ENCODE measurements at regions not wholly inside any gene's neighbourhood (a gene's known extent, or its start where the extent isn't known, plus 50 kb on each side); places are given as distances from the start of the nearest gene placed in this dataset.
"Not testable (repeated sequence)": the region's sequence is repeated elsewhere in the genome, so short reads cannot be mapped to it uniquely, and the experiment has no call there.

GRCh38 chr17:27104605-27105221 lies 189.2 kb upstream of the WSB1 start:
- not testable (repeated sequence) for H3K36me3 ChIP-seq (ENCODE audit: control insufficient read depth, insufficient read depth, low read length); H3K4me3 ChIP-seq (replicated peaks; ENCODE audit: low read depth, low read length); H3K27me3 ChIP-seq (replicated peaks; ENCODE audit: control insufficient read depth, insufficient read depth, low read length); DNase-seq (ENCODE audit: extremely low read depth, insufficient read length)

- no peak for TF ChIP-seq CTCF (IDR thresholded peaks at IDR 0.05; ENCODE audit: insufficient read depth, low read length, poor library complexity, severe bottlenecking)
- no peaks in the 10 kb centered on the region for H3K27me3 ChIP-seq (replicated peaks; ENCODE audit: control insufficient read depth, insufficient read depth, low read length)
- no peak overlapping the region for H3K4me3 ChIP-seq (replicated peaks; ENCODE audit: low read depth, low read length)
- no peak for DNase-seq (ENCODE audit: extremely low read depth, insufficient read length)
- no peaks in the 10 kb centered on the region for H3K36me3 ChIP-seq (ENCODE audit: control insufficient read depth, insufficient read depth, low read length)
Observed at GRCh38 chr17:27105636-27106035, 188.3 kb upstream of the WSB1 start.

GRCh38 chr17:27106347-27106981 lies 187.4 kb upstream of the WSB1 start:
- no peak for TF ChIP-seq CTCF (IDR thresholded peaks at IDR 0.05; ENCODE audit: insufficient read depth, low read length, poor library complexity, severe bottlenecking)
- no peak overlapping the region for H3K4me3 ChIP-seq (replicated peaks; ENCODE audit: low read depth, low read length)
- H3K27me3 ChIP-seq (replicated peaks; ENCODE audit: control insufficient read depth, insufficient read depth, low read length) = no peaks in the 10 kb centered on the region

GRCh38 chr17:27106982-27107360 lies 186.9 kb upstream of the WSB1 start:
- no peak for TF ChIP-seq CTCF (IDR thresholded peaks at IDR 0.05; ENCODE audit: insufficient read depth, low read length, poor library complexity, severe bottlenecking)
- no peaks in the 10 kb centered on the region for H3K36me3 ChIP-seq (ENCODE audit: control insufficient read depth, insufficient read depth, low read length)
- H3K4me3 ChIP-seq (replicated peaks; ENCODE audit: low read depth, low read length) = no peak overlapping the region
- DNase-seq (ENCODE audit: extremely low read depth, insufficient read length) = no peak
- H3K27me3 ChIP-seq (replicated peaks; ENCODE audit: control insufficient read depth, insufficient read depth, low read length) = no peaks in the 10 kb centered on the region

More at GRCh38 chr17:27106347-27106981, 187.4 kb upstream of the WSB1 start:
- no peak for DNase-seq (ENCODE audit: extremely low read depth, insufficient read length)
- H3K36me3 ChIP-seq (ENCODE audit: control insufficient read depth, insufficient read depth, low read length) = no peaks in the 10 kb centered on the region

GRCh38 chr17:27107386-27108328 lies 186.3 kb upstream of the WSB1 start:
- H3K27me3 ChIP-seq (replicated peaks; ENCODE audit: control insufficient read depth, insufficient read depth, low read length); H3K36me3 ChIP-seq (ENCODE audit: control insufficient read depth, insufficient read depth, low read length); H3K4me3 ChIP-seq (replicated peaks; ENCODE audit: low read depth, low read length); DNase-seq (ENCODE audit: extremely low read depth, insufficient read length): not testable (repeated sequence)

GRCh38 chr17:27109346-27109745 lies 184.6 kb upstream of the WSB1 start:
- Histone ChIP-seq H3K4me3 (replicated peaks; ENCODE audit: low read depth, low read length) (no peak overlapping the region), H3K36me3 (ENCODE audit: control insufficient read depth, insufficient read depth, low read length) (no peaks in the 10 kb centered on the region), H3K27me3 (replicated peaks; ENCODE audit: control insufficient read depth, insufficient read depth, low read length) (no peaks in the 10 kb centered on the region)
- TF ChIP-seq CTCF (IDR thresholded peaks at IDR 0.05; ENCODE audit: insufficient read depth, low read length, poor library complexity, severe bottlenecking) = no peak
- no peak for DNase-seq (ENCODE audit: extremely low read depth, insufficient read length)

Measured in GM06990 (cell line).